Medulla oblongata (tissue), 1 donor: ENCODE measurements at regions not wholly inside any gene's neighbourhood (a gene's known extent, or its start where the extent isn't known, plus 50 kb on each side); places are given as distances from the start of the nearest gene placed in this dataset.
A peak's percentile ranks its signal among the peaks of the same experiment; 100 is the strongest.

Source experiments
- DNase-seq: peaks from one replicate; pipeline ENCODE4 v3.0.0-alpha.2; 2015; ENCODE audit errors: extremely low spot score

- no peak for DNase-seq
Observed at GRCh38 chr16:64242492-64242891, 879.4 kb downstream of the CDH11 start.

DNA sequence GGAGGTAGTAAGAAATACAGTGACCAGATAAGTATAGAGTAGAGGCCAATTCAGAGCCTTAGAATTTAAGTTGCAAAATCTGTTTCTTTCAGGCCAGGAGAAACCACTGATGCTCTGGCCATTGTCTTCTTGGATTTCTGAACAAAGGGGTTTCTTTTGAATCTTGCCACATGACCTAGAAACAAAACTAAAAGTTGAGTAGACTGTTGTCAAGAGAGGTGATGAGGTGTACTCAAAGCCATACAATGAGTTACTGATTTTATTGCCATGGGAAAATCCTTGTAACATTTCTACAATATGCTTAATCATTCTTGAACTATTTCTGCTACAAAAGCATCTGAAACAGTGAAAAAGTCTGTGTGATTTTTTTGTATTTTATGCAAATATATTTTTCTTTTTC lies 881.3 kb downstream of the CDH11 start:
- DNase-seq: no peak

GRCh38 chr16:64238571-64238970 lies 883.3 kb downstream of the CDH11 start:
- DNase-seq: no peak

GRCh38 chr16:64236316-64236715 lies 885.5 kb downstream of the CDH11 start:
- DNase-seq: no peak

- DNase-seq: no peak
Observed at GRCh38 chr16:64234200-64234599, 887.7 kb downstream of the CDH11 start.

DNA sequence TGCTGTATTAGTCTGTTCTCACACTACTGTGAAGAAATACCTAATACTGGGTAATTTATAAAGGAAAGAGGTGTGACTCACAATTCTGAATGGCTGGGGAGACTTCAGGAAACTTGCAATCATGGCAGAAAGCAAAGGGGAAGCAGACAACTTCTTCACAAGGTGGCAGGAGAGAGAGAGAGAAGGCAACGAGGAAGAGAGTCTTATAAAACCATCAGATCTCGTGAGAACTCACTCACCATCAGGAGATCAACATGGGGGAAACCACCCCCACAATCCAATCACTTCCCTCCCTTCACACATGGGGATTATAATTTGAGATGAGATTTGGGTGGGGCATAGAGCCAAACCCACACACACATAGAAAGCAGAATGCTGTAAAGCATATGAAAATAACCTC lies 896.2 kb downstream of the CDH11 start:
- no peak for DNase-seq

DNA sequence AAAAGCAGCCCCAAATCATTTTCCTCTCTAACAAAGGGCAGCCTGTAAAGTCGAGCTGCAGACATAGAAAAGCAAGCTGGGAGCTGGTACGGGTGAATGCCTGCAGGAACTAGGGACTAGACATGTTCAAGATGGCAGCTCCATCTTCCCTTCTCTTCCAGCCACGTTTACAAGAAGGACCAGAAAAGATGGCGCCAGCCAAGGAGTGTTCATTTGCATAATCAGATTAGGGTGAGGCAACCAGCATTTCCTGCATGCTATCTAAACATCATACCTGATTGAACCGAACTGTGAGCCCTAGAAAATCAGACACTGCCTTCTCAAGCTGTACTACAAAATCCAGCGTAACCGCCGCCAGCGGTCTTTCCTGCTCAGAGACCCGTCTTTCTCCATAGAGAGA lies 896.8 kb downstream of the CDH11 start:
- DNase-seq: no peak

- DNase-seq: no peak
Observed at GRCh38 chr16:64217789-64218535, 903.9 kb downstream of the CDH11 start.

DNA sequence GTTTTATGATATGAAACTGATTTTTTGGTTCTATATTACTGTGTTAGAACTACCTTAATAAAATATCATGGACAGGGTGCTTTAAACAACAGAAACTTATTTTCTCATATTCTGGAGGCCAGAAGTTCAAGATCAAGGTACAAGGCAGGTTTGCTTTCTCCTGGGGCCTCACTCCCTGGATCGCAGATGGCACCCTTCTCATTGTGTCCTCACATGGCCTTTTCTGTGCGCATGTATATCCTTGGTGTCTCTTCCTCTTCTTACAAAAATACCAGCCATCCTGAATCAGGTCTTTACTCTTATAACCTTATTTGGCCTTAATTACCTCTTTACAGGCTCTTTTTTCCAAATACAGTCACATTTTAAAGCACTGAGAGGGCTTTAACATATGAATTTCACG lies 906.1 kb downstream of the CDH11 start:
- DNase-seq: no peak

- DNase-seq: peak; percentile 9
Observed at GRCh38 chr16:64211331-64211730, 910.5 kb downstream of the CDH11 start.

DNA sequence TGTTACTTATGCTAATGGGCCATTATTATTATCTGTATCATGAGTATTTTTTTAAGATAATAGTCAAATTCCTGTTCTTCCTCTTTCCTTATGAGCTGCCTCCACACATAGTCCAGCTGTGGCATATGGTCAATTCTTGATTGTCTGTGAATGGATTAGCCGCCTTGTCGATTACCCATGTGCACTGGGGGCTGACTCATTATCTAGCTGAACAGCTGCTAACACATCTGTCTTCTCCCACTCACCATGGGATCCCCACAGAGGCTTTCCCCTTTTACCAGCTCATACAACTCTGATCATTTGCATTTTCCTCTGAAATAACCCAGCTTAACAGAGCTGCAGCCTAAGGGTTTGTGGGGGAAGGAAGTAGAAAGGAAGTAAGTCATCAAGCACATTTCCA lies 915.0 kb downstream of the CDH11 start:
- DNase-seq: no peak

GRCh38 chr16:64203126-64203525 lies 918.7 kb downstream of the CDH11 start:
- DNase-seq: no peak

GRCh38 chr16:64202571-64202970 lies 919.3 kb downstream of the CDH11 start:
- DNase-seq: no peak

DNA sequence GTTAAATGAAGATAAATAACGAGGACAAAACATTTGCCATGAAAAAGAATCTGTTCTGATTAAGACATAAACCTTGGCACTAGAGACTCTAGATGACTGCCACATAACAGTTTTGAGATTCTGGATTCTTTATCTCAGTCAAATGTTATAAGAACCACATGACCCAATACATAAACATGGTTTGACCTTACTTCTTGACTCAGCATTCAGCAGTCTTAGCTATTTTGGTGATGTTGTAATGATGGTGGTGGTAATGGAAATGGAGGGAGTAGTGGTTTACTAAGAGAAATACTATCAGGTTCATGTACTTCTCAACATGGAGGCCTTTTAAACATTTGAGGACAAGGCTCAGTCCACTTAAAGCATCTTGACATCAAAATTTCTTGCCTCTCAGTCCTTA lies 925.4 kb downstream of the CDH11 start:
- no peak for DNase-seq

- DNase-seq: no peak
Observed at GRCh38 chr16:64185954-64186353, 935.9 kb downstream of the CDH11 start.

DNA sequence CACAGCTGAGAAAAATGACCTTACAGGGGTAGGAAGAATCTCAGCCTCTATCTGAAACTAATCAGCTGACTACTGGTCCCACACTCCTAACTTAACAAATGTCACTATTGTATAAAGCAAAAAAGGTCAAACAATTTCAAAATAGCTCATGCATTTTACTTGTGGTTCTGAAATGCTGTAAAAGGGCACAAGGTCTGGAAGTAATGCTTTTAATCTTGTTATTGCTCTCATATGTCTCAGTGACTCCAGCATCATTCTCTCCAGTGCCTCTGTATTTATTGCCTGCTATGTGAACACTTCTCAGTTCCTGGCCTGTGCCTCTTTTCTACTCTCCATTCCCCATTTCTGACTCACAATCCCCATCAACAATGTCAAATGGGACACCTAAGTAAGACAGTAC lies 937.7 kb downstream of the CDH11 start:
- DNase-seq: no peak

DNA sequence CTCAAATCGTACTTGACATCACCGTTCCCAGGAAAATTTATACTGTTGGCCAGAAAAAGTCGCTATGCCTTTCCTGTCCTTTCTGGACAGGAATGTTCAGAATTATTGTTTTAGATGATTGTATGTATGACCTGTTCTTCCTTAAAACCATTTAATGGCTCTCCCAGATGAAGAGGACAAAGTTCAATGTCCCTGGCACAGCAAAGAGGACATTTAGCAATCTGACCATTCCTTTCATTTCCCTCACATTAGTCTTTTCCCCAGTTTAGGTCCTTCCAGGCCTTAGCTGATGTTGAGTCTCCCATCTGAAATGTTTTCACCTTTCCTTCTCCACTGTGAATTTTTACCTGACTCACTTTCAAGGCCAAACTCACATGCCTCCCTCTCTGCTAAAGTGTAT lies 938.9 kb downstream of the CDH11 start:
- DNase-seq: no peak

- no peak for DNase-seq
Observed at GRCh38 chr16:64181271-64181925, 940.5 kb downstream of the CDH11 start.

DNA sequence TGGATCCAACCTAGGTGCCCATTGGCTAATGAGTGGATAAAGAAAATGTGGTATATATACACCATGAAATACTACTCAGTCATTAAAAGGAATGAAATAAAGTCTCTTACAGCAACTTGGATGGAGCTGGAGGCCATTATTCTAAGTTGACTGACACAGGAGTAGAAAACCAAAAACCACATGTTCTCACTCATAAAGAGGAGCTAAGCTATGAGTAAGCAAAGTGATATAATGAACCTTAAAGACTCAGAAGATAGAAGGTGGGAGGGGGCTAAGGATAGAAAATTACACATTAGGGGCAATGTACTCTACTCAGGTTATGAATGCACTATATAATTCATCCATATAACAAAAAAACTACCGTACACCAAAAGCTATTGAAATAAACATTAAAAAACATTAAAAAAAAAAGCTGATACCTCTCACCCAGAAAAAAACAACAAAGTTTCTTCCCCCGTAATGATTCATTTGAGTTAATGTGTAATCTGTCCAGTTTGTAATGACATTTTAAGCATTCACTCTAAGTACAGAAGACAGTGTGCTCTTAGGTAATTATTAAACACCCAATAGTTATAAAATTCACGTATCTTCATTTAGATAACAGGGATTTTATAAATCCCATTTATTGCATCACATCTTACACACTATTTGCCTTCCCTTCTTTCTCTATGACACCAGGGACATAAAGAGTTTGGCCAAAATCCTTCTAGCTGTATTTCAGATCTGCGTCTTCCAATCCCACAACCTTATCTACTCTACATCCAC lies 941.5 kb downstream of the CDH11 start:
- no peak for DNase-seq

DNA sequence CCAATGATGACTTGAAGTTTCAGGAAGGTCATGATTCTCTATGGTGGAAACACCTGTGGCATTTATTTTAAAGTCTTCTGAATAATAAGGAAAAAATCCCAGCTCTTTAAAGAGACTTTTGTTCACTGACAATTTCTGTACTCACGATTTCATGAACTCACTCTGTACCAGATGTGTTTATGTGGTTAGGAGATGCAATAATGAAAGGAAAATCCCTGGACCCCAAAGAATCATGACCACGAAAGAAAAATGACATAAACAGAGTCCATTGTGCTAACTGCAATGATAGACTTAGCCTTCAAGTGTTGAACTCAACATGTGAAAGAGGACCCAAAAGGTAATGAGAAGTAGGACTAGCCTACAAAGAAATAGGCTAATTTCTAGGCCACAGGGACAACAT lies 947.5 kb downstream of the CDH11 start:
- no peak for DNase-seq

GRCh38 chr16:64172652-64173051 lies 949.2 kb downstream of the CDH11 start:
- DNase-seq: no peak

GRCh38 chr16:64172226-64172625 lies 949.6 kb downstream of the CDH11 start:
- DNase-seq: no peak

GRCh38 chr16:64171632-64172031 lies 950.2 kb downstream of the CDH11 start:
- no peak for DNase-seq
